Astrocyte of the spinal cord (primary cell): ENCODE measurements at regions not wholly inside any gene's neighbourhood (a gene's known extent, or its start where the extent isn't known, plus 50 kb on each side); places are given as distances from the start of the nearest gene placed in this dataset.
"Not testable (repeated sequence)": the region's sequence is repeated elsewhere in the genome, so short reads cannot be mapped to it uniquely, and the experiment has no call there.

Experiments
- DNase-seq: peaks from one replicate; pipeline ENCODE4 v3.0.0; 2011; ENCODE audit warnings: low read depth, low spot score
- H3K4me3 ChIP-seq: 2 replicates; pipeline ENCODE4 v1.5.1; 2011; ENCODE audit warnings: low read depth, mild to moderate bottlenecking, low read length, moderate library complexity
- CTCF ChIP-seq: IDR thresholded peaks from 2 replicates; pipeline ENCODE4 v1.5.1; 2012; ENCODE audit warnings: low read depth, mild to moderate bottlenecking, low read length, inconsistent platforms
- in situ Hi-C: cut with HindIII; loops from 2 replicates; pipeline ENCODE4 v1.10.0; 2017; ENCODE audit warnings: low sequenced_read_pairs

DNA sequence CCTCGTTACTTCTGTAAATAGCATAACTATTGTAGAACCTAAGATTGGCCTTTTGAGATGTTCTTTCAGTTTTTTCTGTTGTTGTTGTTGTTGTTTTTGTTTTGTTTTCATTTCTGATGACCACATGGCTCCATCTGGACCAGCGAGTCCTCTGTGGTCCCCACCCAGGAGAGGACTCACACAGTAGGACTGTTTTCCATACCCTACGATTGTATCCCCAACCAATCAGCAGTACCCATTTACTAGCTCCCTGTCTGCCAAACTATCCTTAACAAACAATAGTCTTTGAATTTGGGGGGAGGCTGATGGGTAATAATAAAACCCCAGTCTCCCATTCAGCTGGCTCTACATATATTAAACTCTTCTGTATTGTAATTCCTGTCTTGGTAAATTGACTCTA, 329.5 kb downstream of the SEMA3D start:
- H3K4me3 ChIP-seq: no peak overlapping the region
- in situ Hi-C loops: no loop called here
- DNase-seq: no peak
- TF ChIP-seq CTCF: no peak

GRCh38 chr7:84855758-84856157, 331.1 kb downstream of the SEMA3D start:
- in situ Hi-C loops: no loop called here
- no peak overlapping the region for H3K4me3 ChIP-seq
- no peak for DNase-seq
- TF ChIP-seq CTCF: no peak

GRCh38 chr7:84848974-84849372, 337.9 kb downstream of the SEMA3D start:
- in situ Hi-C loops, DNase-seq, H3K4me3 ChIP-seq: not testable (repeated sequence)

- H3K4me3 ChIP-seq: no peak overlapping the region
- in situ Hi-C loops: no loop called here
- TF ChIP-seq CTCF: no peak
- no peak for DNase-seq
Observed at GRCh38 chr7:84848219-84848973, 338.5 kb downstream of the SEMA3D start.

DNA sequence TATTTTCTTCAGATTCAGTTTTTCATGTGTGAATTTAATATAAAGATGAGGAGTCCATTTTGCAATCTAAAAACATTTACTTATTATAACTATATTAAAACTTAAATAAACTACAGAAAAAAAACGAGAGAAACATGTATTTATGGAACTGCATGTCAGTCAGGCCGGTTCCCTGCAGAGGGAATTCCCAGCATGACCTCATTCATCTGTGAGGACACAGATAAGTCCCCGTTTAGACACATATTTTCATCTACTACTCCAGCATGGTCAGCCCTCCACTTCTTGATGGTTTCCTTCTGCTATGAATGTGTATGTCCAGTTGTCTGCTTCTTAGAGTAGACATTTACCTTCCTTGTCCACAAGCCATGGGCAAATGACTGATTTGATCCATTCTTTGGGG, 339.1 kb downstream of the SEMA3D start:
- H3K4me3 ChIP-seq: no peak overlapping the region
- no peak for TF ChIP-seq CTCF
- DNase-seq: no peak
- in situ Hi-C loops: no loop called here

- no peak overlapping the region for H3K4me3 ChIP-seq
- no peak for DNase-seq
- in situ Hi-C loops: no loop called here
- TF ChIP-seq CTCF: no peak
Observed at GRCh38 chr7:84847038-84847437, 339.8 kb downstream of the SEMA3D start.

- DNase-seq: no peak
- in situ Hi-C loops: no loop called here
- no peak for TF ChIP-seq CTCF
- H3K4me3 ChIP-seq: no peak overlapping the region
Observed at GRCh38 chr7:84845971-84846370, 340.9 kb downstream of the SEMA3D start.
